ENCODE measurements at regions not wholly inside any gene's neighbourhood (a gene's known extent, or its start where the extent isn't known, plus 50 kb on each side); places are given as distances from the start of the nearest gene placed in this dataset.
A peak's percentile ranks its signal among the peaks of the same experiment; 100 is the strongest.

GRCh38 chr7:18126281-18126680, 98.6 kb upstream of the PRPS1L1 start:
- Histone ChIP-seq H3K27me3 (replicated peaks in 2 of 5; ENCODE audit: control insufficient read depth in 4 of 5, insufficient read depth in 5 of 5, low read length in 4 of 5) (no peaks in the 10 kb centered on the region), H3K4me3 (ENCODE audit: control insufficient read depth in 1 of 7, extremely low read depth in 1 of 7, insufficient read depth in 4 of 7, low read depth in 2 of 7, low read length in 6 of 7) (no peak overlapping the region), H3K9me3 (ENCODE audit: control extremely low read depth in 1 of 5, control insufficient read depth in 4 of 5, insufficient read depth in 2 of 5, low read depth in 1 of 5, low read length in 4 of 5) (no peaks in the 10 kb centered on the region), H3K36me3 (ENCODE audit: control insufficient read depth in 4 of 4, insufficient read depth in 4 of 4, low read length in 3 of 4) (no peaks in the 10 kb centered on the region), H3K4me1 (ENCODE audit: control extremely low read depth in 1 of 4, control insufficient read depth in 4 of 4, insufficient read depth in 4 of 4, low read length in 3 of 4) (no peaks in the 10 kb centered on the region), H3K27ac (ENCODE audit: insufficient read depth in 1 of 2, low read depth in 1 of 2, low read length in 2 of 2, poor library complexity in 1 of 2, severe bottlenecking in 2 of 2) (no peak overlapping the region)
- POLR2A ChIA-PET = no interaction called here
- 80% methylated on average over 1 of the region's 2 CpGs for WGBS (ENCODE audit: insufficient coverage)
- CTCF ChIA-PET = no interaction called here
- DNase-seq = no peak

- Histone ChIP-seq H3K4me1 (ENCODE audit: control extremely low read depth in 1 of 4, control insufficient read depth in 4 of 4, insufficient read depth in 4 of 4, low read length in 3 of 4) (no peaks in the 10 kb centered on the region), H3K27me3 (replicated peaks in 2 of 5; ENCODE audit: control insufficient read depth in 4 of 5, insufficient read depth in 5 of 5, low read length in 4 of 5) (no peaks in the 10 kb centered on the region), H3K4me3 (ENCODE audit: control insufficient read depth in 1 of 7, extremely low read depth in 1 of 7, insufficient read depth in 4 of 7, low read depth in 2 of 7, low read length in 6 of 7) (no peak overlapping the region), H3K27ac (ENCODE audit: insufficient read depth in 1 of 2, low read depth in 1 of 2, low read length in 2 of 2, poor library complexity in 1 of 2, severe bottlenecking in 2 of 2) (no peak overlapping the region), H3K36me3 (ENCODE audit: control insufficient read depth in 4 of 4, insufficient read depth in 4 of 4, low read length in 3 of 4) (no peaks in the 10 kb centered on the region), H3K9me3 (ENCODE audit: control extremely low read depth in 1 of 5, control insufficient read depth in 4 of 5, insufficient read depth in 2 of 5, low read depth in 1 of 5, low read length in 4 of 5) (no peaks in the 10 kb centered on the region)
- POLR2A ChIA-PET = no interaction called here
- no peak for DNase-seq
- CTCF ChIA-PET = no interaction called here
- no CpG with 5 or more reads among the region's 3 CpGs for WGBS (ENCODE audit: insufficient coverage)
Observed at GRCh38 chr7:18128846-18129245, 101.2 kb upstream of the PRPS1L1 start.

- no peak for DNase-seq
- CTCF ChIA-PET = no interaction called here
- no peaks in the 10 kb centered on the region for H3K27me3 ChIP-seq (replicated peaks in 2 of 5; ENCODE audit: control insufficient read depth in 4 of 5, insufficient read depth in 5 of 5, low read length in 4 of 5)
- H3K36me3 ChIP-seq (ENCODE audit: control insufficient read depth in 4 of 4, insufficient read depth in 4 of 4, low read length in 3 of 4) = no peaks in the 10 kb centered on the region
- H3K4me3 ChIP-seq (ENCODE audit: control insufficient read depth in 1 of 7, extremely low read depth in 1 of 7, insufficient read depth in 4 of 7, low read depth in 2 of 7, low read length in 6 of 7) = no peak overlapping the region
- no peaks in the 10 kb centered on the region for H3K9me3 ChIP-seq (ENCODE audit: control extremely low read depth in 1 of 5, control insufficient read depth in 4 of 5, insufficient read depth in 2 of 5, low read depth in 1 of 5, low read length in 4 of 5)
- H3K4me1 ChIP-seq (ENCODE audit: control extremely low read depth in 1 of 4, control insufficient read depth in 4 of 4, insufficient read depth in 4 of 4, low read length in 3 of 4) = no peaks in the 10 kb centered on the region
- H3K27ac ChIP-seq (ENCODE audit: insufficient read depth in 1 of 2, low read depth in 1 of 2, low read length in 2 of 2, poor library complexity in 1 of 2, severe bottlenecking in 2 of 2) = no peak overlapping the region
- POLR2A ChIA-PET = no interaction called here
Observed at GRCh38 chr7:18132811-18133210, 105.2 kb upstream of the PRPS1L1 start.

GRCh38 chr7:18133921-18134320, 106.3 kb upstream of the PRPS1L1 start:
- no CpG with 5 or more reads among the region's 3 CpGs for WGBS (ENCODE audit: insufficient coverage)
- CTCF ChIA-PET = no interaction called here
- POLR2A ChIA-PET = no interaction called here
- peaks cover 0 to 3% (median 0%) of the 10 kb centered on the region in 5 experiments for H3K9me3 ChIP-seq (ENCODE audit: control extremely low read depth in 1 of 5, control insufficient read depth in 4 of 5, insufficient read depth in 2 of 5, low read depth in 1 of 5, low read length in 4 of 5)
- no peak overlapping the region for H3K4me3 ChIP-seq (ENCODE audit: control insufficient read depth in 1 of 7, extremely low read depth in 1 of 7, insufficient read depth in 4 of 7, low read depth in 2 of 7, low read length in 6 of 7)
- DNase-seq = no peak
- H3K36me3 ChIP-seq (ENCODE audit: control insufficient read depth in 4 of 4, insufficient read depth in 4 of 4, low read length in 3 of 4) = no peaks in the 10 kb centered on the region
- H3K27ac ChIP-seq (ENCODE audit: insufficient read depth in 1 of 2, low read depth in 1 of 2, low read length in 2 of 2, poor library complexity in 1 of 2, severe bottlenecking in 2 of 2) = no peak overlapping the region
- no peaks in the 10 kb centered on the region for H3K4me1 ChIP-seq (ENCODE audit: control extremely low read depth in 1 of 4, control insufficient read depth in 4 of 4, insufficient read depth in 4 of 4, low read length in 3 of 4)
- H3K27me3 ChIP-seq (replicated peaks in 2 of 5; ENCODE audit: control insufficient read depth in 4 of 5, insufficient read depth in 5 of 5, low read length in 4 of 5) = no peaks in the 10 kb centered on the region

GRCh38 chr7:18140943-18141342, 113.3 kb upstream of the PRPS1L1 start:
- CTCF ChIA-PET = interaction anchor here (0.7 kb wide), 1 partner anchor 75 kb away, joined by 3 read pairs; no protein-coding TSS in a partner anchor
- Histone ChIP-seq H3K27me3 (replicated peaks in 2 of 5; ENCODE audit: control insufficient read depth in 4 of 5, insufficient read depth in 5 of 5, low read length in 4 of 5) (no peaks in the 10 kb centered on the region), H3K36me3 (ENCODE audit: control insufficient read depth in 4 of 4, insufficient read depth in 4 of 4, low read length in 3 of 4) (no peaks in the 10 kb centered on the region), H3K9me3 (ENCODE audit: control extremely low read depth in 1 of 5, control insufficient read depth in 4 of 5, insufficient read depth in 2 of 5, low read depth in 1 of 5, low read length in 4 of 5) (peaks cover 0 to 3% (median 0%) of the 10 kb centered on the region in 5 experiments), H3K4me1 (ENCODE audit: control extremely low read depth in 1 of 4, control insufficient read depth in 4 of 4, insufficient read depth in 4 of 4, low read length in 3 of 4) (peaks cover 0 to 4% (median 0%) of the 10 kb centered on the region in 4 experiments), H3K27ac (ENCODE audit: insufficient read depth in 1 of 2, low read depth in 1 of 2, low read length in 2 of 2, poor library complexity in 1 of 2, severe bottlenecking in 2 of 2) (no peak overlapping the region), H3K4me3 (ENCODE audit: control insufficient read depth in 1 of 7, extremely low read depth in 1 of 7, insufficient read depth in 4 of 7, low read depth in 2 of 7, low read length in 6 of 7) (no peak overlapping the region)
- no peak for DNase-seq
- POLR2A ChIA-PET = no interaction called here

- 0% methylated on average over 1 of the region's 1 CpG for WGBS (ENCODE audit: insufficient coverage)
- H3K4me3 ChIP-seq (ENCODE audit: control insufficient read depth in 1 of 7, extremely low read depth in 1 of 7, insufficient read depth in 4 of 7, low read depth in 2 of 7, low read length in 6 of 7) = no peak overlapping the region
- H3K27me3 ChIP-seq (replicated peaks in 2 of 5; ENCODE audit: control insufficient read depth in 4 of 5, insufficient read depth in 5 of 5, low read length in 4 of 5) = no peaks in the 10 kb centered on the region
- ChIA-PET POLR2A (no interaction called here), CTCF (no interaction called here)
- no peaks in the 10 kb centered on the region for H3K9me3 ChIP-seq (ENCODE audit: control extremely low read depth in 1 of 5, control insufficient read depth in 4 of 5, insufficient read depth in 2 of 5, low read depth in 1 of 5, low read length in 4 of 5)
- DNase-seq = peak; percentile 11 to 70 (median 64)
- no peak overlapping the region for H3K27ac ChIP-seq (ENCODE audit: insufficient read depth in 1 of 2, low read depth in 1 of 2, low read length in 2 of 2, poor library complexity in 1 of 2, severe bottlenecking in 2 of 2)
- no peaks in the 10 kb centered on the region for H3K36me3 ChIP-seq (ENCODE audit: control insufficient read depth in 4 of 4, insufficient read depth in 4 of 4, low read length in 3 of 4)
- H3K4me1 ChIP-seq (ENCODE audit: control extremely low read depth in 1 of 4, control insufficient read depth in 4 of 4, insufficient read depth in 4 of 4, low read length in 3 of 4) = peaks cover 0 to 4% (median 0%) of the 10 kb centered on the region in 4 experiments
Observed at GRCh38 chr7:18144166-18144565, 116.5 kb upstream of the PRPS1L1 start.

GRCh38 chr7:18145160-18145559, 117.5 kb upstream of the PRPS1L1 start:
- Histone ChIP-seq H3K9me3 (ENCODE audit: control extremely low read depth in 1 of 5, control insufficient read depth in 4 of 5, insufficient read depth in 2 of 5, low read depth in 1 of 5, low read length in 4 of 5) (no peaks in the 10 kb centered on the region), H3K4me1 (ENCODE audit: control extremely low read depth in 1 of 4, control insufficient read depth in 4 of 4, insufficient read depth in 4 of 4, low read length in 3 of 4) (peaks cover 0 to 4% (median 0%) of the 10 kb centered on the region in 4 experiments), H3K4me3 (ENCODE audit: control insufficient read depth in 1 of 7, extremely low read depth in 1 of 7, insufficient read depth in 4 of 7, low read depth in 2 of 7, low read length in 6 of 7) (no peak overlapping the region), H3K27ac (ENCODE audit: insufficient read depth in 1 of 2, low read depth in 1 of 2, low read length in 2 of 2, poor library complexity in 1 of 2, severe bottlenecking in 2 of 2) (no peak overlapping the region), H3K27me3 (replicated peaks in 2 of 5; ENCODE audit: control insufficient read depth in 4 of 5, insufficient read depth in 5 of 5, low read length in 4 of 5) (no peaks in the 10 kb centered on the region), H3K36me3 (ENCODE audit: control insufficient read depth in 4 of 4, insufficient read depth in 4 of 4, low read length in 3 of 4) (no peaks in the 10 kb centered on the region)
- ChIA-PET CTCF (no interaction called here), POLR2A (interaction anchor here (0.6 kb wide), 1 partner anchor 169 kb away, joined by 3 read pairs; no protein-coding TSS in a partner anchor)
- DNase-seq = no peak

Measured in common myeloid progenitor, CD34-positive (primary cell).